Astrocyte (in vitro differentiated cells and primary cell): ENCODE measurements at regions not wholly inside any gene's neighbourhood (a gene's known extent, or its start where the extent isn't known, plus 50 kb on each side); places are given as distances from the start of the nearest gene placed in this dataset.

Experiments used
- DNase-seq: peaks from one replicate; pipeline ENCODE4 v3.0.0-alpha.2; 2010; ENCODE audit warnings: low read depth
- FAIRE-seq: peaks from 2 replicates; lab custom pipeline; 2011; peaks lifted over from hg19 to GRCh38; lab: Jason Lieb, UNC
- H2AFZ ChIP-seq: 2 replicates; pipeline ENCODE4 v1.6.0; 2012; ENCODE audit warnings: low read depth, low read length, inconsistent platforms
- H3K27ac ChIP-seq: 2 replicates; pipeline ENCODE4 v1.5.1; 2011; ENCODE audit warnings: low read depth, low read length, inconsistent platforms
- H3K27me3 ChIP-seq: 2 replicates; pipeline ENCODE4 v1.6.0; 2011; ENCODE audit warnings: low read length, inconsistent platforms; ENCODE audit not compliant: insufficient read depth
- H3K36me3 ChIP-seq: 2 replicates; pipeline ENCODE4 v1.5.1; 2011; ENCODE audit warnings: low read length, inconsistent platforms; ENCODE audit not compliant: insufficient read depth
- H3K4me1 ChIP-seq: 2 replicates; pipeline ENCODE4 v1.5.1; 2011; ENCODE audit warnings: low read length, inconsistent platforms; ENCODE audit not compliant: insufficient read depth
- H3K4me2 ChIP-seq: 2 replicates; pipeline ENCODE4 v1.6.0; 2012; ENCODE audit warnings: low read length, inconsistent platforms
- H3K4me3 ChIP-seq: 2 replicates; pipeline ENCODE4 v1.5.1; 2011; ENCODE audit warnings: low read depth, mild to moderate bottlenecking, low read length, inconsistent platforms; ENCODE audit not compliant: insufficient read depth
- H3K79me2 ChIP-seq: 2 replicates; pipeline ENCODE4 v1.6.0; 2012; ENCODE audit warnings: mild to moderate bottlenecking, low read length, inconsistent platforms; ENCODE audit not compliant: insufficient read depth
- H3K9ac ChIP-seq: 2 replicates; pipeline ENCODE4 v1.6.0; 2012; ENCODE audit warnings: mild to moderate bottlenecking, low read length, inconsistent platforms
- H3K9me3 ChIP-seq: 2 replicates; pipeline ENCODE4 v1.5.1; 2012; ENCODE audit warnings: low read depth, mild to moderate bottlenecking, low read length, inconsistent platforms; ENCODE audit not compliant: insufficient read depth
- H4K20me1 ChIP-seq: 2 replicates; pipeline ENCODE4 v1.6.0; 2012; ENCODE audit warnings: low read length, inconsistent platforms; ENCODE audit not compliant: insufficient read depth
- H3K27ac Mint-ChIP-seq: one replicate; pipeline ENCODE4 v1.8.0; 2021; ENCODE audit warnings: mild to moderate bottlenecking, mixed read lengths; ENCODE audit not compliant: unreplicated experiment
- H3K27me3 Mint-ChIP-seq: one replicate; pipeline ENCODE4 v1.8.0; 2021; ENCODE audit warnings: low read depth, mixed read lengths; ENCODE audit not compliant: unreplicated experiment
- H3K36me3 Mint-ChIP-seq: one replicate; pipeline ENCODE4 v1.8.0; 2021; ENCODE audit warnings: low read depth, mixed read lengths; ENCODE audit not compliant: unreplicated experiment
- H3K4me1 Mint-ChIP-seq: one replicate; pipeline ENCODE4 v1.8.0; 2021; ENCODE audit warnings: low read depth, mixed read lengths; ENCODE audit not compliant: unreplicated experiment
- H3K4me3 Mint-ChIP-seq: one replicate; pipeline ENCODE4 v1.8.0; 2021; ENCODE audit warnings: mild to moderate bottlenecking, moderate library complexity, mixed read lengths; ENCODE audit not compliant: unreplicated experiment
- H3K9me3 Mint-ChIP-seq: one replicate; pipeline ENCODE4 v1.8.0; 2021; ENCODE audit warnings: mild to moderate bottlenecking, mixed read lengths; ENCODE audit not compliant: unreplicated experiment
- CTCF ChIP-seq: IDR thresholded peaks from 2 replicates; pipeline ENCODE4 v1.5.1; 2011; ENCODE audit warnings: low read depth, mild to moderate bottlenecking, inconsistent platforms, low read length, moderate library complexity; ENCODE audit not compliant: insufficient read depth
- EZH2 ChIP-seq: IDR thresholded peaks from 2 replicates; pipeline ENCODE4 v1.6.1; 2012; ENCODE audit warnings: mild to moderate bottlenecking, low read length, inconsistent platforms; ENCODE audit not compliant: insufficient read depth

DNA sequence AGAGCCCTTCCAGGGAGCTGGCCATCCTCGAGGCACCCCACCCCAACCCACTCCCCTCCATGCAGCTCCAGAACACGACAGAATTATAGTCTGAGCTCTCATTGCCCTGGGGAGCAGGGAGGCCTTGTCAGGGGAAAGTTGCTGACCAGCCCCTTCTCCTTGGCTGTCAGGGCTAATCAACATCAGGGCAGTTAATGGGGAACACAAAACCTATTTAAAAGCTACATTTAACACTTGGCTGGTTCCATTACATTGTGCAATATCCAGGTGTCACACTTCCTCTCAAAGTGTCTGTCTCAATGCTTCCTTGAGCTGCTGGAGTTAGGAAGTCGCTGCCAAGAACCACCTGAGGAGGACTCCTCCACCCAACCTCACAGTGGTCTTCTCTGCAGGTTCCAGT is 111.8 kb upstream of the GRIK3 start:
- FAIRE-seq, result no peak
- Histone ChIP-seq H2AFZ (no peak overlapping the region), H3K4me1 (no peaks in the 10 kb centered on the region), H3K9me3 (no peaks in the 10 kb centered on the region), H3K4me3 (no peak overlapping the region), H3K9ac (no peak overlapping the region), H3K36me3 (no peaks in the 10 kb centered on the region), H3K4me2 (no peak overlapping the region), H3K27ac (no peak overlapping the region), H4K20me1 (no peaks in the 10 kb centered on the region), H3K27me3 (no peaks in the 10 kb centered on the region), H3K79me2 (no peaks in the 10 kb centered on the region)
- H3K36me3 Mint-ChIP-seq, result no peaks in the 10 kb centered on the region
- no peaks in the 10 kb centered on the region for H3K4me1 Mint-ChIP-seq
- TF ChIP-seq EZH2, result no peak
- TF ChIP-seq CTCF, result no peak
- no peak overlapping the region for H3K4me3 Mint-ChIP-seq
- H3K27ac Mint-ChIP-seq, result no peak overlapping the region
- H3K9me3 Mint-ChIP-seq, result peaks cover 1% of the 10 kb centered on the region
- H3K27me3 Mint-ChIP-seq, result peaks cover 64% of the 10 kb centered on the region
- DNase-seq, result no peak

DNA sequence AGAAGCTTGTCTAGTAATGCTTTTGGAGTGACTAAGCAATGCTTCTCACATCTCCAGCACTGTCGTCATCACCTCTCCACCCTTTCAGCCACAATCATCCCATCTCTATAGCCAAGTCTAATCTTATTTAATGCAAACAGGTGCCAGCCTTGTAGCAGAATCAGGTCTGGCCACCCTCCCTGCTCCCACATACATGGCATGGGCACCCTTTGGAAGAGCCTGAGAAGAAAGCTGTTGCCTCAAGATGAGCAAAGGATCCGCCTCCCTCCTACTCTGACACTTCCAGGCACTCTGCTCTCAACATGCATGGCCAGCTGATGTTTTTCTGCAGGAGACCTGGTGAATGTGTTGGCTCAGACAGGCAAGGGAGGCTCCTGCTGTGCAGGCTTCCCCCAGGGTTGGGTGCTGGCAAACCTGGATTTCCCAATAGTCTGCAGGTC is 113.1 kb upstream of the GRIK3 start:
- H3K27ac Mint-ChIP-seq, result no peak overlapping the region
- H3K36me3 Mint-ChIP-seq, result no peaks in the 10 kb centered on the region
- Histone ChIP-seq H3K79me2 (no peaks in the 10 kb centered on the region), H3K4me1 (no peaks in the 10 kb centered on the region), H3K4me2 (no peak overlapping the region), H4K20me1 (no peaks in the 10 kb centered on the region), H3K9ac (no peak overlapping the region), H3K27ac (no peak overlapping the region), H3K9me3 (no peaks in the 10 kb centered on the region), H2AFZ (no peak overlapping the region), H3K4me3 (no peak overlapping the region), H3K36me3 (no peaks in the 10 kb centered on the region), H3K27me3 (no peaks in the 10 kb centered on the region)
- TF ChIP-seq EZH2 (no peak), CTCF (no peak)
- H3K27me3 Mint-ChIP-seq, result peaks cover 67% of the 10 kb centered on the region
- H3K9me3 Mint-ChIP-seq, result no peaks in the 10 kb centered on the region
- DNase-seq (no peak), FAIRE-seq (no peak)
- no peaks in the 10 kb centered on the region for H3K4me1 Mint-ChIP-seq
- H3K4me3 Mint-ChIP-seq, result no peak overlapping the region

- H3K36me3 ChIP-seq, result no peaks in the 10 kb centered on the region
- no peak overlapping the region for H3K4me3 ChIP-seq
- no peak overlapping the region for H3K9ac ChIP-seq
- no peak overlapping the region for H3K27ac Mint-ChIP-seq
- no peaks in the 10 kb centered on the region for H3K4me1 Mint-ChIP-seq
- H3K79me2 ChIP-seq, result no peaks in the 10 kb centered on the region
- no peak overlapping the region for H2AFZ ChIP-seq
- no peaks in the 10 kb centered on the region for H3K36me3 Mint-ChIP-seq
- DNase-seq (no peak), FAIRE-seq (no peak)
- no peaks in the 10 kb centered on the region for H3K4me1 ChIP-seq
- no peaks in the 10 kb centered on the region for H3K9me3 ChIP-seq
- H3K27me3 ChIP-seq, result no peaks in the 10 kb centered on the region
- peaks cover 62% of the 10 kb centered on the region for H3K27me3 Mint-ChIP-seq
- TF ChIP-seq EZH2, result no peak
- TF ChIP-seq CTCF, result no peak
- H3K4me3 Mint-ChIP-seq, result no peak overlapping the region
- no peaks in the 10 kb centered on the region for H4K20me1 ChIP-seq
- H3K4me2 ChIP-seq, result no peak overlapping the region
- H3K9me3 Mint-ChIP-seq, result no peaks in the 10 kb centered on the region
- no peak overlapping the region for H3K27ac ChIP-seq
Observed at GRCh38 chr1:37147906-37148305, 113.6 kb upstream of the GRIK3 start.
